GM23248 (cell line): ENCODE measurements at regions not wholly inside any gene's neighbourhood (a gene's known extent, or its start where the extent isn't known, plus 50 kb on each side); places are given as distances from the start of the nearest gene placed in this dataset.

Source experiments
- DNase-seq: peaks from one replicate; pipeline ENCODE4 v3.0.0-alpha.2; 2015
- H2AFZ ChIP-seq: fragments of 200-600 bp; sonication (generic); 2 replicates; pipeline ENCODE4 v1.6.1; 2016; ENCODE audit warnings: antibody characterized with exemption
- H3F3A ChIP-seq: fragments of 200-600 bp; sonication (generic); 2 replicates; pipeline ENCODE4 v1.6.1; 2016; ENCODE audit warnings: mild to moderate bottlenecking, antibody characterized with exemption, mixed run types; ENCODE audit not compliant: insufficient read depth
- H3K27ac ChIP-seq: fragments of 200-600 bp; sonication (generic); 2 replicates; pipeline ENCODE4 v1.5.1; 2016; ENCODE audit warnings: mild to moderate bottlenecking
- H3K27me3 ChIP-seq: fragments of 200-600 bp; sonication (generic); replicated peaks from 2 replicates; pipeline ENCODE4 v1.6.1; 2016; ENCODE audit warnings: mild to moderate bottlenecking; ENCODE audit not compliant: insufficient read depth
- H3K36me3 ChIP-seq: fragments of 200-600 bp; sonication (generic); 2 replicates; pipeline ENCODE4 v1.6.1; 2016; ENCODE audit warnings: low read depth, mild to moderate bottlenecking
- H3K4me1 ChIP-seq: fragments of 200-600 bp; sonication (generic); 2 replicates; pipeline ENCODE4 v1.6.1; 2016; ENCODE audit warnings: mild to moderate bottlenecking; ENCODE audit not compliant: insufficient read depth
- H3K4me2 ChIP-seq: fragments of 200-600 bp; sonication (generic); one replicate; pipeline ENCODE4 v1.6.1; 2016; ENCODE audit warnings: mild to moderate bottlenecking; ENCODE audit not compliant: unreplicated experiment
- H3K4me3 ChIP-seq: fragments of 200-600 bp; sonication (generic); 2 replicates; pipeline ENCODE4 v1.5.1; 2016; ENCODE audit warnings: mild to moderate bottlenecking
- H3K79me2 ChIP-seq: fragments of 200-600 bp; sonication (generic); 2 replicates; pipeline ENCODE4 v1.6.1; 2016; ENCODE audit warnings: mild to moderate bottlenecking; ENCODE audit not compliant: insufficient read depth
- H3K9ac ChIP-seq: fragments of 200-600 bp; sonication (generic); 2 replicates; pipeline ENCODE4 v1.6.1; 2016; ENCODE audit warnings: mild to moderate bottlenecking
- H3K9me2 ChIP-seq: fragments of 200-600 bp; sonication (generic); 2 replicates; pipeline ENCODE4 v1.6.1; 2016; ENCODE audit warnings: mixed run types, mild to moderate bottlenecking, moderate library complexity; ENCODE audit not compliant: insufficient read depth
- H3K9me3 ChIP-seq: fragments of 200-600 bp; sonication (generic); one replicate; pipeline ENCODE4 v1.6.1; 2017; ENCODE audit warnings: low read depth
- H4K20me1 ChIP-seq: fragments of 200-600 bp; sonication (generic); 2 replicates; pipeline ENCODE4 v1.6.0; 2016; ENCODE audit not compliant: insufficient read depth
- EZH2 ChIP-seq: fragments of 200-600 bp; sonication (generic); IDR thresholded peaks from 2 replicates; pipeline ENCODE4 v1.6.1; 2018; ENCODE audit warnings: antibody characterized with exemption, mild to moderate bottlenecking; ENCODE audit not compliant: insufficient read depth, poor library complexity, severe bottlenecking
- EZH2phosphoT487 ChIP-seq: fragments of 200-600 bp; sonication (generic); IDR thresholded peaks from 2 replicates; pipeline ENCODE4 v1.6.1; 2018; ENCODE audit warnings: antibody characterized with exemption, moderate library complexity, mild to moderate bottlenecking, low read depth; ENCODE audit not compliant: insufficient read depth
- WGBS, 2 experiments: methylation state at CpG; one replicate each; pipeline ENCODE4 v1.1.6; 2015 to 2017; ENCODE audit warnings: low lambda C conversion rate in 2 of 2, low coverage in 1 of 2; ENCODE audit errors: missing lambda C conversion rate in 2 of 2; 5-methylcytosine and 5-hydroxymethylcytosine counted together
- in situ Hi-C: fragments of 300-500 bp; cut with MboI; formaldehyde crosslinking; loops from 2 replicates; pipeline ENCODE4 v1.15.0; 2020

- no peak for TF ChIP-seq EZH2phosphoT487
- no peak for TF ChIP-seq EZH2
- H3K4me3 ChIP-seq, result no peak overlapping the region
- 0 out of 2 replicates have a peak overlapping the region, but pooled peaks have one; percentile 19 for H2AFZ ChIP-seq
- peak; percentile 79 for DNase-seq
- no peak overlapping the region for H3K27ac ChIP-seq
- no peak overlapping the region for H3K9ac ChIP-seq
- H3K4me1 ChIP-seq, result peaks cover 16% of the 10 kb centered on the region
- no peaks in the 10 kb centered on the region; the same call in none of the 2 replicates for H3F3A ChIP-seq
- H4K20me1 ChIP-seq, result no peaks in the 10 kb centered on the region
- H3K9me3 ChIP-seq, result no peaks in the 10 kb centered on the region
- H3K27me3 ChIP-seq, result no peaks in the 10 kb centered on the region
- H3K9me2 ChIP-seq, result no peaks in the 10 kb centered on the region
- no peaks in the 10 kb centered on the region for H3K79me2 ChIP-seq
- in situ Hi-C loops, result loop anchor here (10.0 to 25.0 kb wide), 3 partner anchors 181 to 758 kb away; no protein-coding TSS in a partner anchor
- H3K36me3 ChIP-seq, result no peaks in the 10 kb centered on the region
- 9 to 18% methylated on average over 3 of the region's 3 CpGs for WGBS, 2 experiments
- no peak overlapping the region for H3K4me2 ChIP-seq
Measured at GRCh38 chr9:18256568-18256967, 217.4 kb upstream of the ADAMTSL1 start.

GRCh38 chr9:18260521-18260920 is 213.4 kb upstream of the ADAMTSL1 start:
- Histone ChIP-seq H3K4me3 (no peak overlapping the region), H3F3A (no peaks in the 10 kb centered on the region; the same call in none of the 2 replicates), H3K4me1 (peaks cover 13% of the 10 kb centered on the region), H4K20me1 (no peaks in the 10 kb centered on the region), H3K27ac (no peak overlapping the region), H3K36me3 (no peaks in the 10 kb centered on the region), H3K9me3 (no peaks in the 10 kb centered on the region), H3K4me2 (no peak overlapping the region), H3K27me3 (no peaks in the 10 kb centered on the region), H3K9me2 (no peaks in the 10 kb centered on the region), H2AFZ (no peak overlapping the region), H3K79me2 (no peaks in the 10 kb centered on the region), H3K9ac (no peak overlapping the region)
- TF ChIP-seq EZH2 (no peak), EZH2phosphoT487 (no peak)
- in situ Hi-C loops, result loop anchor here (25.0 kb wide), 2 partner anchors 177 to 452 kb away; no protein-coding TSS in a partner anchor
- WGBS, 2 experiments, result 60 to 85% methylated on average over 5 of the region's 5 CpGs
- no peak for DNase-seq

- no peaks in the 10 kb centered on the region for H3K27me3 ChIP-seq
- in situ Hi-C loops, result loop anchor here (25.0 kb wide), 2 partner anchors 176 to 451 kb away; no protein-coding TSS in a partner anchor
- no peaks in the 10 kb centered on the region for H3K9me2 ChIP-seq
- H3K4me3 ChIP-seq, result no peak overlapping the region
- WGBS, 2 experiments, result 79 to 81% methylated on average over 2 of the region's 2 CpGs
- no peaks in the 10 kb centered on the region; the same call in none of the 2 replicates for H3F3A ChIP-seq
- H3K36me3 ChIP-seq, result no peaks in the 10 kb centered on the region
- no peak overlapping the region for H2AFZ ChIP-seq
- no peaks in the 10 kb centered on the region for H4K20me1 ChIP-seq
- H3K27ac ChIP-seq, result no peak overlapping the region
- no peak overlapping the region for H3K4me2 ChIP-seq
- H3K9ac ChIP-seq, result no peak overlapping the region
- no peaks in the 10 kb centered on the region for H3K79me2 ChIP-seq
- DNase-seq, result no peak
- H3K4me1 ChIP-seq, result peaks cover 8% of the 10 kb centered on the region
- H3K9me3 ChIP-seq, result no peaks in the 10 kb centered on the region
- TF ChIP-seq EZH2phosphoT487 (no peak), EZH2 (no peak)
Measured at GRCh38 chr9:18261181-18261580, 212.8 kb upstream of the ADAMTSL1 start.

GRCh38 chr9:18263377-18263776 is 210.6 kb upstream of the ADAMTSL1 start:
- 82 to 87% methylated on average over 6 of the region's 6 CpGs for WGBS, 2 experiments
- peaks cover 8% of the 10 kb centered on the region; the same call in 1 of the 2 replicates for H3F3A ChIP-seq
- DNase-seq, result no peak
- H3K4me1 ChIP-seq, result peaks cover 22% of the 10 kb centered on the region
- H3K9ac ChIP-seq, result no peak overlapping the region
- no peaks in the 10 kb centered on the region for H3K27me3 ChIP-seq
- H4K20me1 ChIP-seq, result no peaks in the 10 kb centered on the region
- no peak overlapping the region for H3K4me3 ChIP-seq
- in situ Hi-C loops, result loop anchor here (25.0 kb wide), 2 partner anchors 174 to 449 kb away; no protein-coding TSS in a partner anchor
- no peak for TF ChIP-seq EZH2phosphoT487
- no peak for TF ChIP-seq EZH2
- H3K9me2 ChIP-seq, result no peaks in the 10 kb centered on the region
- no peaks in the 10 kb centered on the region for H3K79me2 ChIP-seq
- no peak overlapping the region for H2AFZ ChIP-seq
- no peak overlapping the region for H3K4me2 ChIP-seq
- H3K27ac ChIP-seq, result no peak overlapping the region
- no peaks in the 10 kb centered on the region for H3K36me3 ChIP-seq
- H3K9me3 ChIP-seq, result no peaks in the 10 kb centered on the region
